G401 (cell line): ENCODE measurements at regions not wholly inside any gene's neighbourhood (a gene's known extent, or its start where the extent isn't known, plus 50 kb on each side); places are given as distances from the start of the nearest gene placed in this dataset.

Experiments
- DNase-seq: peaks from one replicate; pipeline ENCODE4 v3.0.0-alpha.2; 2015; ENCODE audit warnings: low spot score
- in situ Hi-C: cut with HindIII; loops from 2 replicates; pipeline ENCODE4 v1.10.0; 2016; ENCODE audit warnings: low sequenced_read_pairs, mixed read lengths

GRCh38 chr5:74261866-74262265, 378.7 kb downstream of the ENC1 start:
- in situ Hi-C loops, result no loop called here
- DNase-seq, result peak; percentile 79

GRCh38 chr5:74261421-74261820, 379.1 kb downstream of the ENC1 start:
- in situ Hi-C loops, result no loop called here
- no peak for DNase-seq

DNA sequence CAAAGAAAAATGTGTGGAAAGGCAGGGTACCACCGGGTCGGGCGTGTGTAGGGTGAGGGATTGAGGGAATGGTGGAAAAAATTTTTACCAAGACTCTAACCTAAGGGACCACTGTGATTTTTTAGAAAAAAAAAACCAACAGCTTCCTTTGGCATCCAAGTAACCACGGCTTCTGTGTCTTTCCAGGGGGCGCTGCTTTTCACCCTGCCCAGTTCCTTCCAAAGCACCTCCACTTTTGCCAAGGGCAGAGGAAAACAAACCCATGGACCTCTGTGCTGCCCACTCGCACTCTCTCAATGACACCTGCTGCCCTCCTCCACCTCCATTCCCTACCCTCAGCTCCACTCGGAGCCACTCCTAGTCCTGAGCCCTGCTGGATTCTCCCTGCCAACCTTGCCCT, 381.0 kb downstream of the ENC1 start:
- no peak for DNase-seq
- in situ Hi-C loops, result no loop called here

GRCh38 chr5:74258314-74258665, 382.2 kb downstream of the ENC1 start:
- DNase-seq, result no peak
- in situ Hi-C loops, result no loop called here

DNA sequence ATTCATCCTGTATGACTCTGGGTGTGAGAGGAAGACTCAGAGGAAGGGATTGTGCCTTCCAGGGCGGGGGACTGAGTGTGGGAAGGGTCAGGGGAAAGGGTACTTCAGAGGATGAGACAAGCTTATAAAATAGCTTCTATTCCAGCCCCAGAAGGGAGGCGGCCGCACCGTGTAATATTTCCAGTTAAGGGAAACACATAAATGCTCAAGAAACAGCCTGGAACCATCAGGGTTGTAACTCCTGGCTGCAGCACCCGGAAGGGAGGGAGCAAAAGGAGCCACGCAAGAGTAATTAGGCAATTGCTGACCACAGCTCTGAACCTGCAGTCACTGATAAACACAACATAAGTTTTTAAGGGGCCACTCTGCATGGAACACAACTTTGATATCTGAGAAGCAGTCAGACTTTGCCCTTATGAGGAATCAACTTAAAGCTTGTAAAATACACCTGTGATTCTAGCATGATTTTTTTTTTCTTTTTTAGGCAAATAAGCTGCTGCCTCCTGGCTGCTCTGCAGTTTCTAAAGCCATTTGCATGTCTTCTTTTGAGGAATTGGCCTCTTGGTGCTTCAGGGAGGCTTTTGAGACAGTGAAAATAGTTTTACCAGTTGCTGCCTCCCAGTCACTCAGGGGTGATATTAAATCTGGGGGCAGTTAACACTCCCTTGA, 382.7 kb downstream of the ENC1 start:
- in situ Hi-C loops, result no loop called here
- DNase-seq, result no peak

DNA sequence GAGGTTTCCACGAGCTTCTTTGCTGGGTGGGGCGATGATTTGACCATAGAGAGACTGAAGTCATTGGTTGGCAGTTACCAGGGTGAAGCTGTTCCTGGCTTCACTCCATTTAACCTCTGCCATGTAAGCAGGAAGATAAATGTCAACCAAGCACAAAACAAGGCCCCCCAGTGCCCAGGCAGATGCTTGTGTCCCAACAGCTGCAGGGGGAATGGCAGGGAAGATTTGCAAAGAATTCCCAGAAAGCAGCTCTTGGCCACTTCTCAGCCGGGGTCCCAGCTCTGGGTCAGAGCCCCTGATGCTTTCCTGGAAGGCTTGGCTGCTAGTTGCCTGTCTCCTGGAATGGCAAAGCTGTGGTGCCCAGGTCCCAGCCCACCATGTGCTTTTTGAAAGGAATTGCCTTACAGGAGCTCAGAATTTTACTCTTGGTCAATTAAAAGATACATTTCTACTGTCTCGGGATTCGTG, 383.4 kb downstream of the ENC1 start:
- in situ Hi-C loops, result no loop called here
- DNase-seq, result no peak

GRCh38 chr5:74255692-74256392, 384.7 kb downstream of the ENC1 start:
- in situ Hi-C loops, result no loop called here
- DNase-seq, result no peak

- DNase-seq, result no peak
- in situ Hi-C loops, result no loop called here
Measured at GRCh38 chr5:74254257-74254656, 386.3 kb downstream of the ENC1 start.

- in situ Hi-C loops, result no loop called here
- no peak for DNase-seq
Measured at GRCh38 chr5:74252044-74252443, 388.5 kb downstream of the ENC1 start.

GRCh38 chr5:74251141-74252035, 389.1 kb downstream of the ENC1 start:
- no peak for DNase-seq
- in situ Hi-C loops, result no loop called here

- in situ Hi-C loops, result no loop called here
Measured at GRCh38 chr5:74250304-74251102, 390.0 kb downstream of the ENC1 start.

DNA sequence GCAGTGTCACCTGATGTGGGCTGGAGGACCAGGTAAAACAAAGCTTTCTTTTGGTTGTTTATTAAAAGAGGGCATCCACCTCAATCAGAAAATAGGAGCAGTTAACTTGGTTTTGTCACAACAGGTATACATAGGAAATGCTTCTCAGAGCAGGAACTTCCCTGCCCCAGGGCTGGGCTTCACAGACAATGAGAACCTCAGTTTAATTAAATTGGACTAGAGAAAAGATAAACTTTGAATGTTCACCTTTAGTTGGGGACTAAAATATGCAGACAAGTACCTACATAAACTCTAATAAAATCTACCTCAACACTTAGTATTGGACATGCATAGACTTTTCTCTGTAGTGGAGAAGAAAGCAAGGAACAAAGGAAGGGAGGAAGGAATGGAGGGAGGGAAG, 392.0 kb downstream of the ENC1 start:
- in situ Hi-C loops, result no loop called here
- no peak for DNase-seq

More at GRCh38 chr5:74250304-74251102, 390.0 kb downstream of the ENC1 start:
- no peak for DNase-seq

DNA sequence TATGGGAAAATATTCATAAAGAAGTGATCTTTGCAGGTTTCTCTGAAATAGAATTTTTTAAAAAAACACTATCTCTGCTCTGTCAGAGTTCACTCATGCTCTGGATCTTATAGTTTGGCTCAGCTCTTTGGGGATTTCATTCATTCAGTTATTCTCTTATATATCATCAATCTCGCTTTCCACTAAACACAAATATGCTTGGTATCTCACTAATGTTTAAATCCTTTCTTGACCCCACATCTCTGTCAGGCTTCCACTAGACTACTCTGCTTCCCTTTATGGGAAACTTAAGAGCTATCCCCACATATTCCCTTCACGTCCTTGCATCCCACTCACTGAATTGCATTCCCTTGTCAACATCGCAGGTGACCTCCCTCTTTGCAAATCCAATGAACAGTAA, 396.1 kb downstream of the ENC1 start:
- in situ Hi-C loops, result no loop called here
- no peak for DNase-seq

- no peak for DNase-seq
- in situ Hi-C loops, result no loop called here
Measured at GRCh38 chr5:74243634-74244033, 396.9 kb downstream of the ENC1 start.

DNA sequence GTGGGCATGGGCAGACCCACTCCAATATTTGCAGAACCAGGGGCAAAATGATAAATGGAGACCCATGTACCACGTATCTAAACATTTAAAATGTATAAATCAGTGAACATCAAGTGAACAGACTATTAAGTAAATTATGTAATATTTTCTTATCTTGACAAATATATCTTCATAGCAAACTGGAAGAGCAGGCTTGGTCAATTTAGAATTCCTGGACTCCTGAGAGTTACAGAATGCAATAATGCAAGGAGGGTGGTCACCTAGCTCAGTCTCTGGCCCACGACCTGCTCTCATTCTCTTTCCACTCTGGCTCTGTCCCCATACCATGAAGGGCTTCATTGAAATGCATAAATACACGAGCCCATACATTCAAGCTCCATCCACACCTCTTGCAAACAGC, 398.0 kb downstream of the ENC1 start:
- in situ Hi-C loops, result no loop called here
- DNase-seq, result no peak

- in situ Hi-C loops, result no loop called here
- no peak for DNase-seq
Measured at GRCh38 chr5:74241751-74242140, 398.8 kb downstream of the ENC1 start.

GRCh38 chr5:74240783-74241750, 399.5 kb downstream of the ENC1 start:
- in situ Hi-C loops, result no loop called here

DNA sequence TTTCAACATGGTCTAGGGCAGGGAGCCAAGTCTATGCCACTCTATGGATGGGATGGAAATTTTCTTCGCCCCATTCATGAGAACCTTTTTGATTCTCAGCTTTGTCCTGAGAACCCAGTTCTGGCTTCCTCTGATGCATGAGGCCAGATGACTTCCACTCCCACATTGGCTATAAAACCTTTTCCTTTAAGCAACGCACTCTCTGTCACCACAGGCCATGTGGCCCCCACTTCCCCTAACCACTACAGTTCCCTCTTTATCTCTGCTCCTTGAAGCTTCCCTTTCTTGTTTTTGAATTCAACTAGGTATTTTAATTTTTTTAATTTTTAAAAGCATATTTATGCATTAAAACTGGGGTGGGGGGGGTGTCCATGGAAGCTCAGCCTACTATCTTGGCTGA, 401.3 kb downstream of the ENC1 start:
- in situ Hi-C loops, result no loop called here
- DNase-seq, result no peak

More at GRCh38 chr5:74240783-74241750, 399.5 kb downstream of the ENC1 start:
- DNase-seq, result no peak
